Neutrophil (primary cell): ENCODE measurements at regions not wholly inside any gene's neighbourhood (a gene's known extent, or its start where the extent isn't known, plus 50 kb on each side); places are given as distances from the start of the nearest gene placed in this dataset.
"Not testable (repeated sequence)": the region's sequence is repeated elsewhere in the genome, so short reads cannot be mapped to it uniquely, and the experiment has no call there.

Experiments used
- H3K27ac ChIP-seq: fragments of 200-600 bp; sonication (generic); 2 replicates; pipeline ENCODE4 v1.5.1; 2016; ENCODE audit warnings: mild to moderate bottlenecking, moderate library complexity
- H3K27me3 ChIP-seq: fragments of 200-600 bp; sonication (generic); 2 replicates; pipeline ENCODE4 v1.6.0; 2016; ENCODE audit warnings: mild to moderate bottlenecking
- H3K36me3 ChIP-seq: fragments of 200-600 bp; sonication (generic); 2 replicates; pipeline ENCODE4 v1.5.1; 2017
- H3K4me1 ChIP-seq, 2 experiments: fragments of 200-600 bp in 1 of 2; sonication (generic) in 1 of 2; 1 replicate in 1 of 2; 2 replicates in 1 of 2; pipeline versions ENCODE4 v1.5.1 to v1.6.1; 2013 to 2016; ENCODE audit warnings: low read depth in 1 of 2, low read length in 1 of 2, mild to moderate bottlenecking in 1 of 2, moderate library complexity in 1 of 2; ENCODE audit not compliant: control insufficient read depth in 1 of 2, insufficient read depth in 1 of 2
- H3K4me3 ChIP-seq, 2 experiments: fragments of 200-600 bp in 1 of 2; sonication (generic) in 1 of 2; 1 replicate in 1 of 2; 2 replicates in 1 of 2; pipeline ENCODE4 v1.5.1; 2013 to 2016; ENCODE audit warnings: low read depth in 1 of 2, low read length in 1 of 2, mild to moderate bottlenecking in 1 of 2, moderate library complexity in 1 of 2
- H3K9me3 ChIP-seq: fragments of 200-600 bp; sonication (generic); 2 replicates; pipeline ENCODE4 v1.5.1; 2016
- CTCF ChIP-seq: fragments of 200-600 bp; sonication (generic); IDR thresholded peaks from 2 replicates; pipeline ENCODE4 v1.5.1; 2016; ENCODE audit warnings: antibody characterized with exemption

GRCh38 chrX:101749436-101749835 lies 89.8 kb upstream of the ARMCX2 start:
- Histone ChIP-seq H3K9me3 (no peaks in the 10 kb centered on the region), H3K27ac (no peak overlapping the region), H3K4me3 (no peak overlapping the region), H3K27me3 (no peaks in the 10 kb centered on the region), H3K36me3 (no peaks in the 10 kb centered on the region), H3K4me1 (no peaks in the 10 kb centered on the region)
- no peak for TF ChIP-seq CTCF

GRCh38 chrX:101745046-101745445 lies 85.4 kb upstream of the ARMCX2 start:
- Histone ChIP-seq H3K27me3 (no peaks in the 10 kb centered on the region), H3K27ac (no peak overlapping the region), H3K36me3 (no peaks in the 10 kb centered on the region), H3K4me1 (no peaks in the 10 kb centered on the region), H3K9me3 (no peaks in the 10 kb centered on the region), H3K4me3 (no peak overlapping the region)
- TF ChIP-seq CTCF, result no peak

GRCh38 chrX:101744085-101744484 lies 84.4 kb upstream of the ARMCX2 start:
- H3K27me3 ChIP-seq, result no peaks in the 10 kb centered on the region
- H3K9me3 ChIP-seq, result no peaks in the 10 kb centered on the region
- H3K27ac ChIP-seq, result no peak overlapping the region
- no peaks in the 10 kb centered on the region for H3K36me3 ChIP-seq
- TF ChIP-seq CTCF, result no peak
- H3K4me1 ChIP-seq, result no peaks in the 10 kb centered on the region
- no peak overlapping the region for H3K4me3 ChIP-seq

- Histone ChIP-seq H3K27ac (no peak overlapping the region), H3K27me3 (no peaks in the 10 kb centered on the region), H3K4me3 (no peak overlapping the region), H3K4me1 (no peaks in the 10 kb centered on the region), H3K9me3 (no peaks in the 10 kb centered on the region), H3K36me3 (no peaks in the 10 kb centered on the region)
- no peak for TF ChIP-seq CTCF
These were observed 81.0 kb upstream of the ARMCX2 start for GRCh38 chrX:101740642-101741041.

- H3K4me1 ChIP-seq, H3K36me3 ChIP-seq, H3K4me3 ChIP-seq, H3K27me3 ChIP-seq, H3K27ac ChIP-seq, H3K9me3 ChIP-seq: not testable (repeated sequence)
These were observed 79.2 kb upstream of the ARMCX2 start for GRCh38 chrX:101738867-101739266.

- not testable (repeated sequence) for H3K27ac ChIP-seq, H3K36me3 ChIP-seq, H3K9me3 ChIP-seq, H3K4me1 ChIP-seq, H3K4me3 ChIP-seq, H3K27me3 ChIP-seq
These were observed 78.8 kb upstream of the ARMCX2 start for GRCh38 chrX:101738411-101738810.

GRCh38 chrX:101736651-101737050 lies 77.0 kb upstream of the ARMCX2 start:
- H3K4me3 ChIP-seq, result no peak overlapping the region
- no peak for TF ChIP-seq CTCF
- no peaks in the 10 kb centered on the region for H3K9me3 ChIP-seq
- no peaks in the 10 kb centered on the region for H3K27me3 ChIP-seq
- H3K4me1 ChIP-seq, result no peaks in the 10 kb centered on the region
- H3K36me3 ChIP-seq, result no peaks in the 10 kb centered on the region
- no peak overlapping the region for H3K27ac ChIP-seq
